H9 (cell line): ENCODE measurements at regions not wholly inside any gene's neighbourhood (a gene's known extent, or its start where the extent isn't known, plus 50 kb on each side); places are given as distances from the start of the nearest gene placed in this dataset.

ENCODE experiments used
- DNase-seq: peaks from one replicate; pipeline ENCODE4 v3.0.0-alpha.2; 2017
- H2AFZ ChIP-seq: one replicate; pipeline ENCODE4 v1.6.1; 2013; ENCODE audit warnings: mild to moderate bottlenecking, low read length, control low read depth, moderate library complexity
- H2AK5ac ChIP-seq: 2 replicates; pipeline ENCODE4 v1.6.1; 2013; ENCODE audit warnings: low read length, control low read depth, mixed read lengths; ENCODE audit not compliant: insufficient read length
- H2BK120ac ChIP-seq: one replicate; pipeline ENCODE4 v1.6.1; 2013; ENCODE audit warnings: low read depth, mild to moderate bottlenecking, low read length, control low read depth, inconsistent platforms; ENCODE audit not compliant: poor library complexity, severe bottlenecking
- H2BK12ac ChIP-seq: 2 replicates; pipeline ENCODE4 v1.6.1; 2013; ENCODE audit warnings: low read length, control low read depth, mixed read lengths, low read depth; ENCODE audit not compliant: insufficient read length
- H2BK15ac ChIP-seq: 2 replicates; pipeline ENCODE4 v1.6.1; 2013; ENCODE audit warnings: low read depth, low read length, control low read depth
- H2BK20ac ChIP-seq: one replicate; pipeline ENCODE4 v1.6.1; 2013; ENCODE audit warnings: low read depth, mild to moderate bottlenecking, low read length, control low read depth, inconsistent platforms; ENCODE audit not compliant: poor library complexity, severe bottlenecking
- H2BK5ac ChIP-seq: 2 replicates; pipeline ENCODE4 v1.6.1; 2013; ENCODE audit warnings: low read length, control low read depth, mixed read lengths; ENCODE audit not compliant: insufficient read length
- H3K14ac ChIP-seq: 2 replicates; pipeline ENCODE4 v1.6.1; 2013; ENCODE audit warnings: low read length, control low read depth; ENCODE audit not compliant: insufficient read depth
- H3K18ac ChIP-seq: 2 replicates; pipeline ENCODE4 v1.6.1; 2013; ENCODE audit warnings: low read depth, mild to moderate bottlenecking, mixed read lengths, low read length, control low read depth; ENCODE audit not compliant: insufficient read length
- H3K23ac ChIP-seq: 2 replicates; pipeline ENCODE4 v1.6.1; 2013; ENCODE audit warnings: low read length, control low read depth, mixed read lengths, low read depth; ENCODE audit not compliant: insufficient read length
- H3K23me2 ChIP-seq: 2 replicates; pipeline ENCODE4 v1.6.1; 2013; ENCODE audit warnings: low read depth, mild to moderate bottlenecking, mixed read lengths, low read length, control low read depth; ENCODE audit not compliant: insufficient read length, poor library complexity, severe bottlenecking
- H3K27ac ChIP-seq: 2 replicates; pipeline ENCODE4 v1.5.1; 2013; ENCODE audit warnings: low read length, control low read depth, mixed read lengths, low read depth; ENCODE audit not compliant: insufficient read length
- H3K27me3 ChIP-seq: 2 replicates; pipeline ENCODE4 v1.6.1; 2013; ENCODE audit warnings: low read length, control low read depth, inconsistent platforms; ENCODE audit not compliant: insufficient read depth
- H3K4ac ChIP-seq: 2 replicates; pipeline ENCODE4 v1.6.1; 2013; ENCODE audit warnings: low read depth, mild to moderate bottlenecking, control low read depth, inconsistent platforms, low read length, moderate library complexity
- H3K4me1 ChIP-seq: 2 replicates; pipeline ENCODE4 v1.6.1; 2013; ENCODE audit warnings: low read length, control low read depth, inconsistent platforms; ENCODE audit not compliant: insufficient read depth
- H3K4me2 ChIP-seq: 2 replicates; pipeline ENCODE4 v1.6.1; 2013; ENCODE audit warnings: low read length, control low read depth, mixed read lengths; ENCODE audit not compliant: insufficient read length, insufficient read depth
- H3K56ac ChIP-seq: 2 replicates; pipeline ENCODE4 v1.6.1; 2013; ENCODE audit warnings: low read depth, mild to moderate bottlenecking, mixed read lengths, low read length, control low read depth; ENCODE audit not compliant: insufficient read length
- H3K79me1 ChIP-seq: 2 replicates; pipeline ENCODE4 v1.6.1; 2013; ENCODE audit warnings: low read depth, mild to moderate bottlenecking, moderate library complexity, low read length, control low read depth, inconsistent platforms; ENCODE audit not compliant: insufficient read depth, poor library complexity, severe bottlenecking
- H3K79me2 ChIP-seq: 2 replicates; pipeline ENCODE4 v1.6.1; 2013; ENCODE audit warnings: low read length, control low read depth, inconsistent platforms; ENCODE audit not compliant: insufficient read depth
- H3K9ac ChIP-seq: 2 replicates; pipeline ENCODE4 v1.6.1; 2013; ENCODE audit warnings: low read length, control low read depth, mixed read lengths; ENCODE audit not compliant: insufficient read length; ENCODE audit errors: extremely low read depth
- H3K9me3 ChIP-seq: one replicate; pipeline ENCODE4 v1.6.1; 2013; ENCODE audit warnings: low read depth, low read length, inconsistent platforms; ENCODE audit not compliant: control insufficient read depth
- H3T11ph ChIP-seq: one replicate; pipeline ENCODE4 v1.6.1; 2013; ENCODE audit warnings: mild to moderate bottlenecking, low read length, control low read depth, inconsistent platforms
- H4K20me1 ChIP-seq: one replicate; pipeline ENCODE4 v1.6.1; 2013; ENCODE audit not compliant: control insufficient read depth, insufficient read length, insufficient read depth
- H4K5ac ChIP-seq: 2 replicates; pipeline ENCODE4 v1.6.1; 2013; ENCODE audit warnings: low read depth, mild to moderate bottlenecking, mixed read lengths, low read length, control low read depth; ENCODE audit not compliant: insufficient read length
- H4K8ac ChIP-seq: replicated peaks from 2 replicates; pipeline ENCODE4 v1.6.1; 2013; ENCODE audit warnings: low read length, control low read depth, mixed read lengths, low read depth; ENCODE audit not compliant: insufficient read length
- H4K91ac ChIP-seq: 2 replicates; pipeline ENCODE4 v1.6.1; 2013; ENCODE audit warnings: low read depth, mild to moderate bottlenecking, moderate library complexity, mixed read lengths, low read length, control low read depth; ENCODE audit not compliant: insufficient read length
- H3K27ac Mint-ChIP-seq, 3 experiments: 2 replicates in 2 of 3; 3 replicates in 1 of 3; pipeline ENCODE4 v1.8.0; 2020 to 2021; ENCODE audit warnings: mixed read lengths in 3 of 3, mild to moderate bottlenecking in 1 of 3, moderate library complexity in 1 of 3
- H3K27me3 Mint-ChIP-seq: 2 replicates; pipeline ENCODE4 v1.8.0; 2021; ENCODE audit warnings: low read depth, mild to moderate bottlenecking, moderate library complexity, mixed read lengths
- H3K36me3 Mint-ChIP-seq, 3 experiments: 2 replicates in 2 of 3; 3 replicates in 1 of 3; pipeline ENCODE4 v1.8.0; 2020 to 2021; ENCODE audit warnings: low read depth in 3 of 3, mixed read lengths in 3 of 3; ENCODE audit not compliant: insufficient read depth in 1 of 3
- H3K4me1 Mint-ChIP-seq, 2 experiments: 2 replicates each; pipeline ENCODE4 v1.8.0; 2020; ENCODE audit warnings: mixed read lengths in 2 of 2
- H3K4me3 Mint-ChIP-seq, 2 experiments: 2 replicates in 1 of 2; 3 replicates in 1 of 2; pipeline ENCODE4 v1.8.0; 2020 to 2021; ENCODE audit warnings: mild to moderate bottlenecking in 2 of 2, mixed read lengths in 2 of 2, moderate library complexity in 1 of 2
- H3K9me3 Mint-ChIP-seq, 2 experiments: 2 replicates in 1 of 2; 3 replicates in 1 of 2; pipeline ENCODE4 v1.8.0; 2020; ENCODE audit warnings: mild to moderate bottlenecking in 2 of 2, mixed read lengths in 2 of 2, moderate library complexity in 1 of 2
- WGBS: extraction: QIAGEN DNeasy Blood & Tissue Kit; methylation state at CpG from one replicate; pipeline ENCODE4 v1.1.7; 2013; ENCODE audit warnings: missing lambda C conversion rate, low lambda C conversion rate, mixed read lengths; ENCODE audit not compliant: insufficient read length; ENCODE audit errors: extremely low coverage; 5-methylcytosine and 5-hydroxymethylcytosine counted together
- TF ChIP-seq, protein P1 (sequence below): fragments of 200-600 bp; sonication (generic); conservative IDR thresholded peaks from 3 replicates; pipeline ENCODE4 v1.8.0; 2021; ENCODE audit warnings: antibody characterized with exemption, mild to moderate bottlenecking

DNA sequence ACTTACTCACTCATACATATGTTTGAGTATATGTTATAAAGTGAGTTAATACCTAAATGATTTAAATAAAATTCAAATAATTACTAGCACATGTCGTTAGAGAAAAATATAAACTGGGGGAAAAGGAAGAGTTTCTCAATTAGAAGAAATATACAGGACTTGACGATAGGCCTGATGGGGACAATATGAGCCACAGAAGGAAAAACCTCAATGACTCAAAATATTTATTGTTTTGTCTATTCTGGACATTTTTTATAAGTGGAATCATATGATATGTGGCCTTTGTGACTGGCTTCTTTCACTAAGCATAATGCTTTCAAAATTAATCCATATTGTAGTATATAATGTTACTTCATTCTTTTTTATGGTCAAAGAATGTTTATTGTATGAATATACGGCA, 339.2 kb upstream of the PMFBP1 start:
- Histone ChIP-seq H3K4me2 (no peak overlapping the region), H2AFZ (no peak overlapping the region), H4K8ac (no peak overlapping the region), H4K91ac (no peak overlapping the region), H4K20me1 (no peaks in the 10 kb centered on the region), H2BK20ac (no peak overlapping the region), H3T11ph (no peak overlapping the region), H3K23ac (no peak overlapping the region), H3K27me3 (no peaks in the 10 kb centered on the region), H2BK5ac (no peak overlapping the region), H2AK5ac (no peak overlapping the region), H2BK15ac (no peak overlapping the region), H3K79me1 (no peaks in the 10 kb centered on the region), H4K5ac (no peak overlapping the region), H3K4me1 (no peaks in the 10 kb centered on the region), H3K23me2 (no peaks in the 10 kb centered on the region), H3K14ac (no peak overlapping the region), H3K9ac (no peak overlapping the region), H2BK12ac (no peak overlapping the region), H3K56ac (no peak overlapping the region), H3K79me2 (no peaks in the 10 kb centered on the region), H3K27ac (no peak overlapping the region), H3K9me3 (no peaks in the 10 kb centered on the region), H3K4ac (no peak overlapping the region), H2BK120ac (no peak overlapping the region), H3K18ac (no peak overlapping the region)
- Mint-ChIP-seq H3K9me3 (no peaks in the 10 kb centered on the region; a peak in 1 of 5 replicates), H3K36me3 (peaks cover 1 to 9% (median 5%) of the 10 kb centered on the region in 3 experiments; a peak in 5 of 7 replicates), H3K27ac (no peak overlapping the region), H3K27me3 (no peaks in the 10 kb centered on the region), H3K4me1 (no peaks in the 10 kb centered on the region), H3K4me3 (no peak overlapping the region)
- DNase-seq = no peak
- TF ChIP-seq, protein P1, sequence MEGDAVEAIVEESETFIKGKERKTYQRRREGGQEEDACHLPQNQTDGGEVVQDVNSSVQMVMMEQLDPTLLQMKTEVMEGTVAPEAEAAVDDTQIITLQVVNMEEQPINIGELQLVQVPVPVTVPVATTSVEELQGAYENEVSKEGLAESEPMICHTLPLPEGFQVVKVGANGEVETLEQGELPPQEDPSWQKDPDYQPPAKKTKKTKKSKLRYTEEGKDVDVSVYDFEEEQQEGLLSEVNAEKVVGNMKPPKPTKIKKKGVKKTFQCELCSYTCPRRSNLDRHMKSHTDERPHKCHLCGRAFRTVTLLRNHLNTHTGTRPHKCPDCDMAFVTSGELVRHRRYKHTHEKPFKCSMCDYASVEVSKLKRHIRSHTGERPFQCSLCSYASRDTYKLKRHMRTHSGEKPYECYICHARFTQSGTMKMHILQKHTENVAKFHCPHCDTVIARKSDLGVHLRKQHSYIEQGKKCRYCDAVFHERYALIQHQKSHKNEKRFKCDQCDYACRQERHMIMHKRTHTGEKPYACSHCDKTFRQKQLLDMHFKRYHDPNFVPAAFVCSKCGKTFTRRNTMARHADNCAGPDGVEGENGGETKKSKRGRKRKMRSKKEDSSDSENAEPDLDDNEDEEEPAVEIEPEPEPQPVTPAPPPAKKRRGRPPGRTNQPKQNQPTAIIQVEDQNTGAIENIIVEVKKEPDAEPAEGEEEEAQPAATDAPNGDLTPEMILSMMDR = no peak
- no CpG with 5 or more reads among the region's 3 CpGs for WGBS
